ENCODE measurements at regions not wholly inside any gene's neighbourhood (a gene's known extent, or its start where the extent isn't known, plus 50 kb on each side); places are given as distances from the start of the nearest gene placed in this dataset.

DNA sequence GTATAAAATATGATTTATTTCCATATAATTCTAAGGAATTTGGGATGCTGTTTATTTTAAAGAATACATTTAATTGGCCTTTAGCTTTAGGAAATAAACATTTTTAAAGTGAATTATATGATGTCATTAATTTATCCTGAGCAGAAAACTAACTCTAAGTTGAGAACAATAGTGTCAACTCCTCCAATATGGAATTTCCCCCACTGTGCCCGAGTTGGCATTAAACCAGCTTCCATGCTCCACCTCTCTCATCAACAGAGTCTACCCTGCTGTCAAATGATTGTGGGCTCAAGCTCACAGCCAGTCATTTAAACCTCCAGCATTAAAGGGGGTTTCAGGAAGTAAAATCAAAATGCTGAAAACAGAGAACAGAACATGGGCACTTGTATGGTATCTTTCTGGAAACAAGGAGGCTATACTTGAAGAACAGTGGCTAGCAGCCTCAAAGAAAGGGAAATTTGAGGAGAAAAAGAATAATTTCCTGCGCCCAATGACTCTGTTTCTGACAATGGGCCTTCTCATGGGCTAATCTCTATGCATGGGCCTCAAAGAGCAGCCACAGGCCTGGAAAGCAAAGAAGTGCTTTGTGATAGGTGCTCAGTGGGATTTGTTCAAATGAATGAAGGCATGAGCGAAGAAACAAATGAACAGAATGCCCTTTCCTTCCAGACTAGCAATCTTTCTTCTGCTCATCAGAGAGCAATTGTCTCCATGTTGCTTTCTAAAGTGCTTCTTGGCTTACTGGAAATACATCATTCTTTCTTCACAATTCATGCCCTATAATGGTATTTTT is 252.8 kb downstream of the MTX2 start:
- DNase-seq: no peak
- Mint-ChIP-seq H3K4me1 (ENCODE audit: low read depth) (peaks cover 14% of the 10 kb centered on the region; the same call in 1 of the 2 replicates), H3K4me3 (no peak overlapping the region), H3K27ac (no peak overlapping the region), H3K36me3 (ENCODE audit: low read depth) (no peaks in the 10 kb centered on the region), H3K9me3 (no peaks in the 10 kb centered on the region), H3K27me3 (ENCODE audit: insufficient read depth) (peaks cover 14% of the 10 kb centered on the region)
- no peak for TF ChIP-seq CTCF (IDR thresholded peaks at IDR 0.05)

DNA sequence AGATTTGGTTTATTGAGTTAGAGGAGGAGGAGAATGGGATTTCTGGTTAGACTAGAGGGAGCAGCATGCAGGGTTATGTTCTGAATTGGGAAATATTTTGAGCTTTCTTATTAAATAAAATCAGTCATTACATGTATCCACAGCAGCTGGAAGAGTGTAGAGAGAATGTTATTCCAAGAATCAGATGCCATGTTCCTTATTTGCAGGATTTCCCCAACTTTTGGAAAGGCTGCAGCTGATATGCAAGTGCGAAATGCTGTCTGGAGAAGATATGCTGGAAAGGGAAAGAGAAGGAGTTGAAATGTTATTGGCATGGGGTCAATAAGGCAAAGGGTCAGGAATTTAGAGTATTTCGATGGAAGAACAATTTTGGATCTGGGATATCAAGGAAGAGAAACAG is 255.8 kb downstream of the MTX2 start:
- H3K4me1 Mint-ChIP-seq (ENCODE audit: low read depth): peaks cover 19% of the 10 kb centered on the region; the same call in 1 of the 2 replicates
- no peaks in the 10 kb centered on the region for H3K36me3 Mint-ChIP-seq (ENCODE audit: low read depth)
- DNase-seq: no peak
- no peak overlapping the region for H3K27ac Mint-ChIP-seq
- no peak overlapping the region for H3K4me3 Mint-ChIP-seq
- no peak for TF ChIP-seq CTCF (IDR thresholded peaks at IDR 0.05)
- no peaks in the 10 kb centered on the region for H3K9me3 Mint-ChIP-seq
- H3K27me3 Mint-ChIP-seq (ENCODE audit: insufficient read depth): peaks cover 15% of the 10 kb centered on the region

GRCh38 chr2:176526995-176527901 is 258.0 kb downstream of the MTX2 start:
- no peak for DNase-seq
- Mint-ChIP-seq H3K27me3 (ENCODE audit: insufficient read depth) (peaks cover 22% of the 10 kb centered on the region), H3K9me3 (no peaks in the 10 kb centered on the region), H3K36me3 (ENCODE audit: low read depth) (no peaks in the 10 kb centered on the region), H3K4me1 (ENCODE audit: low read depth) (peaks cover 14% of the 10 kb centered on the region; the same call in 1 of the 2 replicates), H3K4me3 (peak overlapping the region; percentile 7; the same call in 1 of the 2 replicates), H3K27ac (no peak overlapping the region)
- TF ChIP-seq CTCF (IDR thresholded peaks at IDR 0.05): no peak

- no peak for DNase-seq
- Mint-ChIP-seq H3K9me3 (no peaks in the 10 kb centered on the region), H3K27ac (no peak overlapping the region), H3K4me1 (ENCODE audit: low read depth) (peaks cover 33% of the 10 kb centered on the region), H3K4me3 (no peak overlapping the region), H3K36me3 (ENCODE audit: low read depth) (no peaks in the 10 kb centered on the region), H3K27me3 (ENCODE audit: insufficient read depth) (peaks cover 19% of the 10 kb centered on the region)
- no peak for TF ChIP-seq CTCF (IDR thresholded peaks at IDR 0.05)
These were observed 262.4 kb downstream of the MTX2 start for GRCh38 chr2:176531608-176532007.

GRCh38 chr2:176533505-176534193 is 264.4 kb downstream of the MTX2 start:
- H3K4me3 Mint-ChIP-seq: no peak overlapping the region
- H3K9me3 Mint-ChIP-seq: no peaks in the 10 kb centered on the region

More at GRCh38 chr2:176533505-176534193, 264.4 kb downstream of the MTX2 start:
- DNase-seq: no peak
- no peak for TF ChIP-seq CTCF (IDR thresholded peaks at IDR 0.05)
- Mint-ChIP-seq H3K4me1 (ENCODE audit: low read depth) (peaks cover 24% of the 10 kb centered on the region), H3K27ac (no peak overlapping the region), H3K36me3 (ENCODE audit: low read depth) (no peaks in the 10 kb centered on the region), H3K27me3 (ENCODE audit: insufficient read depth) (peaks cover 17% of the 10 kb centered on the region)
